Activated T-helper 1 cell treated with anti-CD3 and anti-CD28 coated beads, Interleukin-12 subunit alpha, Interleukin-12 subunit beta, Interleukin-2, Interleukin-4 antibody, amounts not matched to agents 30 ng/mL and 10 ng/mL and 1 ng/mL, durations not matched to agents 14 hours and 24 hours and 36 hours (primary cell): ENCODE measurements at regions not wholly inside any gene's neighbourhood (a gene's known extent, or its start where the extent isn't known, plus 50 kb on each side); places are given as distances from the start of the nearest gene placed in this dataset.

Experiments used
- DNase-seq: peaks from one replicate; pipeline ENCODE4 v3.0.0; 2021; ENCODE audit warnings: low spot score
- H3K27ac Mint-ChIP-seq: one replicate; pipeline ENCODE4 v1.8.0; 2021; ENCODE audit warnings: mild to moderate bottlenecking, mixed read lengths
- H3K27me3 Mint-ChIP-seq: one replicate; pipeline ENCODE4 v1.8.0; 2022; ENCODE audit warnings: mild to moderate bottlenecking, moderate library complexity, mixed read lengths; ENCODE audit not compliant: insufficient read depth
- H3K36me3 Mint-ChIP-seq: one replicate; pipeline ENCODE4 v1.8.0; 2021; ENCODE audit warnings: low read depth, mixed read lengths
- H3K4me1 Mint-ChIP-seq: one replicate; pipeline ENCODE4 v1.8.0; 2021; ENCODE audit warnings: low read depth, mixed read lengths
- H3K4me3 Mint-ChIP-seq: one replicate; pipeline ENCODE4 v1.8.0; 2021; ENCODE audit warnings: mild to moderate bottlenecking, moderate library complexity, mixed read lengths
- H3K9me3 Mint-ChIP-seq: one replicate; pipeline ENCODE4 v1.8.0; 2021; ENCODE audit warnings: mixed read lengths
- intact Hi-C: fragments of 100-400 bp; cut with micrococcal nuclease; formaldehyde crosslinking; loops from one replicate; pipeline ENCODE4 v1.15.1; 2024

DNA sequence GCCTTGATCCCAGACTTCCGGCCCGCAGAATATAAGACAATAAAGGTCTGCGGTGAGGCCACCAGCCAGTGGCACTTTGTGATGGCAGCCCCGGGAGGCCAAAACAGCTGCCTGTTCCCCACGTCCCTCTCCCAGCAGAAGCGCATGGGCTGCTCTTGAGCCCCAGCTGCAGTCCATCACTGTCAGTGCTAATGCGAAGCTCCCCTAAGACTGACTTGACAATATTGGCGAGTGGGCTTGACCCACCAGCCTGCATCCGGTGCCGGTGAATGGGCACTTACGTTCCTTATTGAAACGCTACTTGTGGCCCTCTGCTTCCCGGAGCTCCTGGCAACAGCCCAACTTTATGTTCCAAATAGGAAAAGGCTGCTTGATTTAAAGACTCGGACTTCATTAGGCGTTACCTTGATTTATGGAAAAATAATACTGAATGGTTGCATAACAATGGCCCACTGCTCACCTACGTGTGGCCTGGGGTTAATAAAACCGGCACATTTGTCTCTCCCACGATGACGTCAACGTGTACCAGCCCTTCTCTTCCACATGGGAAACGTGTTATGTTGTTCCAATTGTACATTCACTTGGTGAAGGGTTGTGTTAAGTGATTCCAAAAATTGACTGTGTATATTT is 93.4 kb upstream of the SEPTIN5 start:
- intact Hi-C loops: no loop called here
- Mint-ChIP-seq H3K4me3 (no peak overlapping the region), H3K9me3 (no peaks in the 10 kb centered on the region), H3K27ac (no peak overlapping the region), H3K27me3 (peaks cover 11% of the 10 kb centered on the region), H3K36me3 (no peaks in the 10 kb centered on the region), H3K4me1 (peaks cover 32% of the 10 kb centered on the region)
- no peak for DNase-seq

- no peak overlapping the region for H3K4me3 Mint-ChIP-seq
- H3K27me3 Mint-ChIP-seq: peaks cover 9% of the 10 kb centered on the region
- peaks cover 28% of the 10 kb centered on the region for H3K4me1 Mint-ChIP-seq
- no peak for DNase-seq
- intact Hi-C loops: no loop called here
- no peaks in the 10 kb centered on the region for H3K9me3 Mint-ChIP-seq
- H3K27ac Mint-ChIP-seq: no peak overlapping the region
- no peaks in the 10 kb centered on the region for H3K36me3 Mint-ChIP-seq
Measured at GRCh38 chr22:19621373-19622060, 92.8 kb upstream of the SEPTIN5 start.

- H3K27me3 Mint-ChIP-seq: peaks cover 9% of the 10 kb centered on the region
- H3K4me1 Mint-ChIP-seq: peaks cover 28% of the 10 kb centered on the region
- intact Hi-C loops: no loop called here
- no peak for DNase-seq
- no peak overlapping the region for H3K4me3 Mint-ChIP-seq
- H3K36me3 Mint-ChIP-seq: no peaks in the 10 kb centered on the region
- no peak overlapping the region for H3K27ac Mint-ChIP-seq
- H3K9me3 Mint-ChIP-seq: no peaks in the 10 kb centered on the region
Measured at GRCh38 chr22:19622061-19622441, 92.3 kb upstream of the SEPTIN5 start.

DNA sequence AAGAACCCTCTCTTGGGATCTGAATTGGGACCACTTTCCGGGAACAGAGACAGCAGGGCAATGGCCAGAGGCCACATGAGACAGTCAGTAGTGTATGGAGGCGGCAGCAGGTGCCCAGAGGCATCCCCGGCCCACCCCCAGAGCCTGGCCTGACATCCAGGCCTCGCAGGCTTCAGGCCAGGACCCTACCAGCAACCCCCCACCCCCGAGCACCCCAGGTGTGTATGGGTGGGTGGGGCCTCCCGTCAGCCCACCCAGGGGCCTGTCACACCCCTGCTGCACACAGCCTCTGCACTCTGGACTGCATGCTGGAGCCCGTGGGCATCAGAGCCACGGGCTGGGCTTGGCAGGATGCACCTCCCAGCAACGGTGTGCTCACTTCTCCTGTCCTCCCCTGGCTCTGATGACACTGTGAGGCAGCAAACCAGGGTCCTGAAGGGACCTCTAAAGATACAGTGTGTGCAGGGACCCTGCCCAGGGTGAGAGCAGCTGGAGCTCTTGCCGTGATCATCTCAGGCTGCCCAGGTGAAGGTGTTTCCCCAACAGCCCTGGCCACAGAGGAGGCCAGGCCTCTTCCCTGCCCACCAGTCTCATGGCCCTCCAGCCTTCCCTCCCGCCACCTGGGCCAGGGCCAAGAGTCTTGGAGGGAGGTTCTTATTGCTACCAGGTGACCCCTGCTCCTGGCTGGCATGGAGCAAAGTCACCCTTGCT is 88.8 kb upstream of the SEPTIN5 start:
- Mint-ChIP-seq H3K4me1 (peaks cover 5% of the 10 kb centered on the region), H3K9me3 (no peaks in the 10 kb centered on the region)

GRCh38 chr22:19626042-19626587 is 88.2 kb upstream of the SEPTIN5 start:
- Mint-ChIP-seq H3K9me3 (no peaks in the 10 kb centered on the region), H3K27me3 (peaks cover 16% of the 10 kb centered on the region), H3K4me3 (no peak overlapping the region), H3K4me1 (peaks cover 5% of the 10 kb centered on the region), H3K27ac (no peak overlapping the region), H3K36me3 (no peaks in the 10 kb centered on the region)
- intact Hi-C loops: no loop called here
- DNase-seq: no peak

More for the DNA sequence above, 88.8 kb upstream of the SEPTIN5 start:
- Mint-ChIP-seq H3K27me3 (peaks cover 13% of the 10 kb centered on the region), H3K36me3 (no peaks in the 10 kb centered on the region), H3K4me3 (no peak overlapping the region), H3K27ac (no peak overlapping the region)
- intact Hi-C loops: no loop called here
- DNase-seq: no peak

DNA sequence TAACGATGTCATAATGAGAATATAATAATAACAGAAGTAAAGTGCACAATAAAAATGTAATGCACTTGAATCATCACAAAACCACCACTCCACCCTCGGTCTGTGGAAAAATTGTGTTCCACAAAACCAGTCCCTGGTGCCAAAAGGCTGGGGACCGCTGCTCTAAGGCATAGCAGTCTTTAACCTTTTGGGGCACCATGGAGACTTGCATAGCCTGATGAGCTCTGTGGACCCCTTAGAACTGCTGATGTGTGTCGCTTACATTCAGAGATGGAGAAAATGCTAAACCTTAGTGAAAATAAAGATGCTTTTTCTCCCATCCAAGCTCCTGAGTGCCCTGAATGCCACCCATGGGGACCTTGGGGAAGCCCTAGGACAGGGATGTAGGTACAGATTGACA is 87.6 kb upstream of the SEPTIN5 start:
- H3K36me3 Mint-ChIP-seq: no peaks in the 10 kb centered on the region
- intact Hi-C loops: no loop called here
- peaks cover 16% of the 10 kb centered on the region for H3K27me3 Mint-ChIP-seq
- H3K9me3 Mint-ChIP-seq: no peaks in the 10 kb centered on the region
- peaks cover 5% of the 10 kb centered on the region for H3K4me1 Mint-ChIP-seq
- DNase-seq: no peak
- no peak overlapping the region for H3K4me3 Mint-ChIP-seq
- H3K27ac Mint-ChIP-seq: no peak overlapping the region

GRCh38 chr22:19628038-19628776 is 86.1 kb upstream of the SEPTIN5 start:
- Mint-ChIP-seq H3K4me3 (no peak overlapping the region), H3K27ac (no peak overlapping the region), H3K4me1 (peaks cover 5% of the 10 kb centered on the region), H3K9me3 (no peaks in the 10 kb centered on the region), H3K36me3 (no peaks in the 10 kb centered on the region), H3K27me3 (peaks cover 9% of the 10 kb centered on the region)
- intact Hi-C loops: no loop called here
- DNase-seq: no peak

GRCh38 chr22:19629331-19629719 is 85.0 kb upstream of the SEPTIN5 start:
- Mint-ChIP-seq H3K27me3 (peaks cover 9% of the 10 kb centered on the region), H3K4me1 (peaks cover 5% of the 10 kb centered on the region), H3K9me3 (no peaks in the 10 kb centered on the region), H3K36me3 (no peaks in the 10 kb centered on the region), H3K27ac (no peak overlapping the region), H3K4me3 (no peak overlapping the region)
- intact Hi-C loops: no loop called here
- no peak for DNase-seq

DNA sequence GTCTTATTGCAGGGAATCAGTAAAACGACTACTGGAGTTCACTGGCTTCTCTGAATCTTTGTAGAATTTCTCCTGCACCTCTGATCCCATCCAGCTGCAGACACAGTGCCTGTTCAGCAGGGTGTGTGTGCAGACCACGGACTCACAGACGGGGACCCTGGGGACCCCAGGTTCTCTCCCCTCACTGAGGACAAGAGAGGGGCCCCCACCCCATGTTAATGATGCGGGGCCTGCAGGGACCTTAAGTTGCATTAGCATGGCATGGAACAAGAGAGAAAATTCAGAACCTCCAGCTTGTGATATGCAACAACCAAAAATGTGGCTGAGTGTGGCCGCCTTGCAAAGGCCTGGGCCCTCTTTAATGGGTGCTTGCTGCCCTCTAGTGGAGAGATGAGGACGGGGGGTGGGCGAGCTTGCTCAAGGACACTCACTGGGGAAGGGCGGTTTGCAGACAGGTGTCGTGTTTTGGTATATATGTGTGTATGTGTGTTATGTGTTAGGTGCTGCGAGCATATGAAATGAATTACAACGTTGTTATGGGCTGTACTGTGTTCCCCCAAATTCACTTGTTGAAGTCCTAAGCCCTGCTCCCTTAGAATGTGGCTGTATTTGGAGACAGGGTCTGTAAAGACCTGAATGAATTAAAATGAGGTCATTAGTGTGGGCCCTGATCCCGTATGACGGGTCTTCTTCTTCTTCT is 84.4 kb upstream of the SEPTIN5 start:
- intact Hi-C loops: loop anchor here (1.0 to 2.0 kb wide), 6 partner anchors 53 to 676 kb away; partner anchors contain the start of gene ESS2
- H3K4me1 Mint-ChIP-seq: peaks cover 5% of the 10 kb centered on the region
- no peak overlapping the region for H3K4me3 Mint-ChIP-seq
- H3K36me3 Mint-ChIP-seq: no peaks in the 10 kb centered on the region
- no peaks in the 10 kb centered on the region for H3K9me3 Mint-ChIP-seq
- peaks cover 8% of the 10 kb centered on the region for H3K27me3 Mint-ChIP-seq
- peak; percentile 77 for DNase-seq
- no peak overlapping the region for H3K27ac Mint-ChIP-seq

- no peak overlapping the region for H3K4me3 Mint-ChIP-seq
- H3K4me1 Mint-ChIP-seq: peaks cover 5% of the 10 kb centered on the region
- no peak overlapping the region for H3K27ac Mint-ChIP-seq
- H3K27me3 Mint-ChIP-seq: peaks cover 8% of the 10 kb centered on the region
- H3K9me3 Mint-ChIP-seq: no peaks in the 10 kb centered on the region
- intact Hi-C loops: loop anchor here (1.0 to 2.0 kb wide), 6 partner anchors 54 to 676 kb away; partner anchors contain the start of gene ESS2
- H3K36me3 Mint-ChIP-seq: no peaks in the 10 kb centered on the region
- no peak for DNase-seq
Measured at GRCh38 chr22:19630614-19631013, 83.7 kb upstream of the SEPTIN5 start.

DNA sequence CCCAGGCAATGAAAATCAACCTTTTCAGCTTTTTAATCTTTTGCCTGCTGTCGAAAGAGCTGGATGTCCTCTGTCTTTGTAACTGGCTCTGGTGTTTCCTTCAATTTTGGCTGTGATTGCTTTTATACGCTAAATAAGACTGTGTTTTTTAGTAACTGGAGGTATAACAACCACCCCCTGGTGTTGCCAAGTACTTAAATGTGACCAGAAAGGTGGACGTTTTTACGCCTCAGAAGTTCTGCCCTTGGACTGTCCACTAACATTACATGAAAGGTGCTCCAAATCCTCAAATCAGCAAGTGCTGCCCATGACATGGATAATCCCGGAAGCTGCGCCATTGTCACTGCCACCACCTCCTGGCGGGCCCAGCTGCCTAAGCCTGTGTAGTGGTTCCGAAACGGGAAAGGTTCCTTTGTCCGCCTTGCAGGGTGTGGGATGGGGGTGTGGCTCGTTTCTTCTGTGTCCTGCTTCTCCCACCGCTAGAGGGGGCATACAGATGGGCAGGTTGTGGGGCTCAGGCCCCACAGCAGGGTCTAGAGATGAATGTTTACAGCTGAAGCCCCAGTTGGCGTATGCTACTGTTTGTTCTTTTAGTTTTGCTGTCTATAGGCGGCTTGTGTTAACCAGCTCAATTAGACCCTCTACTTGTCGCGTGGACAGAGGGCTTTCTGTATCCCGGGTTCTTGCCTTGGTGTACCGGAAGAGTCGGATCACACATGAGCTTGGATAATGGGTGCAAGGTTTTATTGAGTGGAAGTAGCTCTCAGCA is 82.2 kb upstream of the SEPTIN5 start:
- Mint-ChIP-seq H3K9me3 (no peaks in the 10 kb centered on the region), H3K36me3 (no peaks in the 10 kb centered on the region), H3K27ac (no peak overlapping the region)

More for the DNA sequence above, 82.2 kb upstream of the SEPTIN5 start:
- Mint-ChIP-seq H3K4me3 (no peak overlapping the region), H3K4me1 (peaks cover 5% of the 10 kb centered on the region), H3K27me3 (peaks cover 8% of the 10 kb centered on the region)
- no peak for DNase-seq
- intact Hi-C loops: loop anchor here (2.0 kb wide), 1 partner anchor 55 kb away; no protein-coding TSS in a partner anchor
